22Rv1 (cell line): ENCODE measurements at regions not wholly inside any gene's neighbourhood (a gene's known extent, or its start where the extent isn't known, plus 50 kb on each side); places are given as distances from the start of the nearest gene placed in this dataset.

Experiments
- H3K27ac ChIP-seq: fragments of 450-650 bp; 2 replicates; pipeline ENCODE4 v1.5.1; 2017
- ZFX ChIP-seq: fragments of 450-650 bp; IDR thresholded peaks from 2 replicates; pipeline ENCODE4 v1.6.1; 2017; ENCODE audit warnings: antibody characterized with exemption, borderline replicate concordance
- TF ChIP-seq, protein P1 (sequence below): fragments of 450-650 bp; IDR thresholded peaks from 2 replicates; pipeline ENCODE4 v1.5.1; 2017; ENCODE audit warnings: mild to moderate bottlenecking

GRCh38 chr16:17658881-17659280 is 188.1 kb upstream of the XYLT1 start:
- TF ChIP-seq, protein P1, sequence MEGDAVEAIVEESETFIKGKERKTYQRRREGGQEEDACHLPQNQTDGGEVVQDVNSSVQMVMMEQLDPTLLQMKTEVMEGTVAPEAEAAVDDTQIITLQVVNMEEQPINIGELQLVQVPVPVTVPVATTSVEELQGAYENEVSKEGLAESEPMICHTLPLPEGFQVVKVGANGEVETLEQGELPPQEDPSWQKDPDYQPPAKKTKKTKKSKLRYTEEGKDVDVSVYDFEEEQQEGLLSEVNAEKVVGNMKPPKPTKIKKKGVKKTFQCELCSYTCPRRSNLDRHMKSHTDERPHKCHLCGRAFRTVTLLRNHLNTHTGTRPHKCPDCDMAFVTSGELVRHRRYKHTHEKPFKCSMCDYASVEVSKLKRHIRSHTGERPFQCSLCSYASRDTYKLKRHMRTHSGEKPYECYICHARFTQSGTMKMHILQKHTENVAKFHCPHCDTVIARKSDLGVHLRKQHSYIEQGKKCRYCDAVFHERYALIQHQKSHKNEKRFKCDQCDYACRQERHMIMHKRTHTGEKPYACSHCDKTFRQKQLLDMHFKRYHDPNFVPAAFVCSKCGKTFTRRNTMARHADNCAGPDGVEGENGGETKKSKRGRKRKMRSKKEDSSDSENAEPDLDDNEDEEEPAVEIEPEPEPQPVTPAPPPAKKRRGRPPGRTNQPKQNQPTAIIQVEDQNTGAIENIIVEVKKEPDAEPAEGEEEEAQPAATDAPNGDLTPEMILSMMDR: no peak
- TF ChIP-seq ZFX: no peak
- H3K27ac ChIP-seq: no peak overlapping the region

DNA sequence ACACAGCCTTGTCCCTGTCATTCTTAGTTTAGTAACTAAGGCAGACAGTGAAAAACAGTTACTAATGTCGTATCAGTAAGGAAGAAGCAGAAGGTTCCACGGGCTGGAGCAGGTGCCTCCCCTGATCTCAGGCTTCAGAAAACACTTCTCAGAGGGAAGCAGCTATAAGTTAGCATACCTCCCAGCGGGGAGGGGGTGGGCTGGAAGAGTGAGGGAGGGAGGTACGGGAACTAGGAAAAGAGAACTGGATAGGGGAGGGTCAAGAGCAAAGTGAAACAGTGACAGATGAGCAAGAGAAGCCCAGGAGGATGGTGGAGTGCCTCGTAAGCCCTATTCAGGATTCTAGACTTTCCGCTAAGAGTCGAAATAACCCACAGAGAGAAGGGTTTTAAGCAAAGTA is 186.3 kb upstream of the XYLT1 start:
- TF ChIP-seq ZFX: no peak
- TF ChIP-seq, protein P1: no peak

DNA sequence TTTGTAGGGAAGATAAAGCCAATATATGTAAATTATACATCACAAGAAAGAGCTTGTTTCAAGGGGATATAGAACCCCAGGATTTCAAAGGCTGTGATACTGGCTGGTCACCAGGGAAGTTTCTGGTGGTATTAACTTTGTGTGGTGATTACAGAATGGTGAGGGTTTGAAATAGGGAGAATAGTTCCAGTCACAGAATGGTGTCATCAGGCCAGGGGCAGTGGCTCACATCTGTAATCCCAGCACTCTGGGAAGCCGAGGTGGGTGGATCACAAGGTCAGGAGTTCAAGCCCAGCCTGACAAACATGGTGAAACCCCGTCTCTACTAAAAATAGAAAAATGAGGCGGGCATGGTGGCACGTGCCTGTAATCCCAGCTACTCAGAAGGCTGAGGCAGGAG is 183.8 kb upstream of the XYLT1 start:
- TF ChIP-seq, protein P1: no peak
- no peak for TF ChIP-seq ZFX
- no peak overlapping the region for H3K27ac ChIP-seq

More for the DNA sequence above, 186.3 kb upstream of the XYLT1 start:
- H3K27ac ChIP-seq: no peak overlapping the region

DNA sequence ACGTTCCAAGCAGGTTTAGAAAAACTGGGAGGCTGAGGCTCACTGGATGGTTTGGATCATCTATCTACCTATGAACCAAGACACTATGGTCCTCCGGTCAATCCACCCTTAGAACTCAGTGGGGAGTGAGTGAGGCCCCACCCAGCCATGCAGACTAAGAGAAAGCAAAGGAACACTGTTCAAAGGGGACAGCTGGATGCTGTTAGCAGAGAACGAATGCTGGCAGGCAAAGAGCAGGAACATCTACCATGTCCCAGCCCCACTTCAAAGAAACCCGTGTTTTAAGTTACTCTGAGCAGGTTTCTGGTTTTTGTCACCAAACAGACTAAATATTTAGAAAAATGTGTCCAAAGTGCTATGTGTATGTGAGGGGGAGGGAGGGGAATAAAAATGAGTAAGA is 183.4 kb upstream of the XYLT1 start:
- no peak for TF ChIP-seq ZFX
- TF ChIP-seq, protein P1: no peak
- H3K27ac ChIP-seq: no peak overlapping the region

DNA sequence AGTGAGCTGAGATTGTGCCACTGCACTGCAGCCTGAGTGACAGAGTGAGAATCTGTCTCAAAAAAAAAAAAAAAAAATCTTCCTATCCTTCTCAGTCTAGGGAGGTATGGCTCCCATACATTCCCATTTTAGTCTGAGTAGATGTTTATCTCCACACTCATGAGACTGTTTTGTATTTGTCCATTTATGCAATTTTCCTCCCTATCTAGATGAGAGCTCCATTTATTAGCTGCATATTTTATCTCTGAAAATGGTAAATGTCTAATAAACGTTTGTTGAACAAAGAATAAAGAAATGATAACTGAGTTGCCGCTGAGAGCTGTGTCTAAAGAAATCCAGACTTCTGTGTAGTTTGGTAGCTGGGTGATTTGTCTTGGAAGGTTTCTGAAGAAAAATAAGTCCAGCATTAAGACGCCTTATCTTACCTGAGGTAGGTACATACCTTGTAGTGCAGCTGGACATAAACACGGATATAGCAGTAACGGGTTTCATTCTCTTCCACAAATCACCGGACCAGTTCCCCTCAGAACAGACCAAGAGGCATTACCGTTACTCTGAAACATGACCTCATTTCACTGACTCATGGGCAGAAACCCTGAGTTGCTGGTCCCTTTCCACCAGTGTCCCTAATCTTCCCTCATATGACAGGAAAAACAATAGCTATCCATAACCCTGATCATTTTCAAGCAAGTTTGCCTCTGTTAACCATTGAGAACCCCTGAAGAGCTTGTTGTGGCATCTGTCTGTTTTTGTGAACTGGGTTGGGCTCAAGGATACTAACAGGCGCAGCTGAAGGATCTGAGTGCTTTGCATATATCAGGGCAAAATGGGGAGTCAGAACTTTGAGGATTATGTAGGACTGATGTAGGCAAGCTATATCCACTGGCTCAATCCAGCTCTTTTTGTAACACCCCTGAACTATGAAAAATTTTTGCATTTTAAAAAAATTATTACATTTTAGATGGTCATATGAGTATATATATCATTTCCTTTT is 177.4 kb upstream of the XYLT1 start:
- TF ChIP-seq, protein P1: no peak
- TF ChIP-seq ZFX: no peak
- H3K27ac ChIP-seq: no peak overlapping the region

- TF ChIP-seq, protein P1: no peak
- no peak for TF ChIP-seq ZFX
- H3K27ac ChIP-seq: no peak overlapping the region
Observed at GRCh38 chr16:17643935-17644334, 173.2 kb upstream of the XYLT1 start.

DNA sequence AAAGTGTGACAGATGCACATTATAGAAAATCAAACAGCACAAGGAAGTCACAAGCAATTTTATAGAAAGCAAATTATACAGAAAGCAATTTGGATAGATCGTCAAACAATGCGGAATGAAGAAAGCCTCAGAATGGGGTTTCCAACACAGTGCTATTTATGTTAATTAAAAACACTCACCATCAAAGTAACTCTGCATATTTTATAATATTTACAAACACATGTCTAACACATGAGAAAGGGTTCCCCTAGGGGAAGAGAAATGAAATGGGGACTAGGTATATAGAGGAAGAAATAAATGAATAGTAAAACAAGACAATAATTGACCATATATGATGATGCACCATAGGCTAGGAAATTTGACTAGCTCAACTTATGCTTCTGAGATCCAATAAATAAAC is 171.2 kb upstream of the XYLT1 start:
- TF ChIP-seq ZFX: no peak
- H3K27ac ChIP-seq: no peak overlapping the region

GRCh38 chr16:17638134-17638533 is 167.4 kb upstream of the XYLT1 start:
- H3K27ac ChIP-seq: no peak overlapping the region
- no peak for TF ChIP-seq ZFX
- TF ChIP-seq, protein P1: no peak
